Suprapubic skin (tissue), 4 donors: ENCODE measurements at regions not wholly inside any gene's neighbourhood (a gene's known extent, or its start where the extent isn't known, plus 50 kb on each side); places are given as distances from the start of the nearest gene placed in this dataset.

ENCODE experiments used
- DNase-seq, 2 donors: peaks; one replicate each; pipeline ENCODE4 v3.0.0-alpha.2; 2019; ENCODE audit warnings: low spot score in 2 of 2
- H3K27ac ChIP-seq: fragments of 200-600 bp; sonication (generic); one replicate; pipeline ENCODE4 v1.5.1; 2019
- H3K27me3 ChIP-seq: fragments of 200-600 bp; sonication (generic); one replicate; pipeline ENCODE4 v1.5.1; 2019
- H3K36me3 ChIP-seq: fragments of 200-600 bp; sonication (generic); one replicate; pipeline ENCODE4 v1.5.1; 2019
- H3K4me1 ChIP-seq: fragments of 200-600 bp; sonication (generic); one replicate; pipeline ENCODE4 v1.5.1; 2019
- H3K4me3 ChIP-seq: fragments of 200-600 bp; sonication (generic); one replicate; pipeline ENCODE4 v1.5.1; 2019; ENCODE audit warnings: mild to moderate bottlenecking
- H3K9me3 ChIP-seq: fragments of 200-600 bp; sonication (generic); one replicate; pipeline ENCODE4 v1.5.1; 2019
- EP300 ChIP-seq: sonication (generic); formaldehyde crosslinking; IDR thresholded peaks from one replicate; pipeline ENCODE4 v1.6.1; 2017; ENCODE audit warnings: antibody characterized with exemption
- POLR2A ChIP-seq, 2 donors: fragments of 450-650 bp; IDR thresholded peaks; one replicate each; pipeline ENCODE4 v1.6.1; 2017; ENCODE audit warnings: antibody characterized with exemption in 2 of 2, mild to moderate bottlenecking in 2 of 2, moderate library complexity in 2 of 2
- POLR2AphosphoS5 ChIP-seq, 3 donors: sonication (generic); formaldehyde crosslinking; IDR thresholded peaks; one replicate each; pipeline ENCODE4 v1.6.1; 2017; ENCODE audit warnings: antibody characterized with exemption in 3 of 3
- WGBS: methylation state at CpG from one replicate; pipeline ENCODE4 v1.1.5; 2018; 5-methylcytosine and 5-hydroxymethylcytosine counted together
- TF ChIP-seq, protein P1 (sequence below), 2 donors: fragments of 200-600 bp in 1 of 2; fragments of 450-650 bp in 1 of 2; sonication (generic) in 1 of 2; IDR thresholded peaks; one replicate each; pipeline ENCODE4 v1.5.1; 2016 to 2019; ENCODE audit warnings: antibody characterized with exemption in 2 of 2, mild to moderate bottlenecking in 1 of 2, moderate library complexity in 1 of 2

DNA sequence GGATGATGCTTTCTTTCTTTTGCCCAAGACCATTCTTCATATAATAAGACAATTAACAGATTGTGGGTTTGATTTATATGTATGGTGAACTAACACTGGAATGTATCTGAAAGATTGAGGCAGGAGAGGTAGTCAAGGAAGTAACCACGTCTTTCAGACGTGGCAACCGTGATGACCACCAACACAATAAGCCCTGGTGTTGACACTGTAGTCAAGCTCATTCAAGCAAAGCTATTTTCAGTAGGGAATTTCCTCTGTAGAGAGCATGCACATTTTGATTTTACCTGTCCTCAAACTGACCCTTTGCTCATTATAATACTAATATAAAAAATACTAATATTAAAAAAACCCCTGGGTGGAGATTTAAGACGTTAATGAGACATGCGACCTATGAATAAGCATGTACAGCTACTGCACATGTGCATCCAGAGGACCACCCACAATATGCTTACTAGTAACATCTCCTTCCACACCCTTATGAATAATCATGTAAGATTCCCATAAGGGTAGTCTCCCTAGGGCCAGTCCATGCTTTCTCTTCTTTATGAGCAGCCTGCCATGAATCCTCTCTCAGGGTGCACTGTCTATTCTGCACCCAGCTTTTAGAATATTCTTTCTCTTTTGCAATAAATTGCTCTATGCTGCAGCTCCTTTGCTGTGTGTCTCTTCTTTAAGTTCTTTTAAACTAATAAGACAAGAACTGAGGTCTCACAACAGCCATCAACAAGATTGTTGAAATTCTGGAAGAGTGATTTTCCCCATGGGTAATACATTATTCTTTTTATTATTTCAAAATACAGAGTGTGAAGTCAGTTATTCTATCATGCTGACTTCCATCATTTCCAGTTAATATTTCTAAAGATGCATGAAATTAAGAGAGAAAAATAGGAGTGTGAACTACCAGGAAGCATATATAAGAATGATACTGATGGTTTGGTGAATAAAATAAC, 151.3 kb upstream of the NPVF start:
- 65% methylated on average over 5 of the region's 5 CpGs for WGBS
- no peak for TF ChIP-seq EP300
- TF ChIP-seq POLR2A (IDR thresholded peaks at IDR 0.05) = no peak
- TF ChIP-seq POLR2AphosphoS5 (IDR thresholded peaks at IDR 0.05) = no peak
- TF ChIP-seq, protein P1, sequence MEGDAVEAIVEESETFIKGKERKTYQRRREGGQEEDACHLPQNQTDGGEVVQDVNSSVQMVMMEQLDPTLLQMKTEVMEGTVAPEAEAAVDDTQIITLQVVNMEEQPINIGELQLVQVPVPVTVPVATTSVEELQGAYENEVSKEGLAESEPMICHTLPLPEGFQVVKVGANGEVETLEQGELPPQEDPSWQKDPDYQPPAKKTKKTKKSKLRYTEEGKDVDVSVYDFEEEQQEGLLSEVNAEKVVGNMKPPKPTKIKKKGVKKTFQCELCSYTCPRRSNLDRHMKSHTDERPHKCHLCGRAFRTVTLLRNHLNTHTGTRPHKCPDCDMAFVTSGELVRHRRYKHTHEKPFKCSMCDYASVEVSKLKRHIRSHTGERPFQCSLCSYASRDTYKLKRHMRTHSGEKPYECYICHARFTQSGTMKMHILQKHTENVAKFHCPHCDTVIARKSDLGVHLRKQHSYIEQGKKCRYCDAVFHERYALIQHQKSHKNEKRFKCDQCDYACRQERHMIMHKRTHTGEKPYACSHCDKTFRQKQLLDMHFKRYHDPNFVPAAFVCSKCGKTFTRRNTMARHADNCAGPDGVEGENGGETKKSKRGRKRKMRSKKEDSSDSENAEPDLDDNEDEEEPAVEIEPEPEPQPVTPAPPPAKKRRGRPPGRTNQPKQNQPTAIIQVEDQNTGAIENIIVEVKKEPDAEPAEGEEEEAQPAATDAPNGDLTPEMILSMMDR (IDR thresholded peaks at IDR 0.05) = no peak

GRCh38 chr7:25381818-25382589, 153.7 kb upstream of the NPVF start:
- Histone ChIP-seq H3K27ac (no peak overlapping the region), H3K9me3 (no peaks in the 10 kb centered on the region), H3K4me3 (no peak overlapping the region), H3K4me1 (peaks cover 45% of the 10 kb centered on the region), H3K27me3 (no peaks in the 10 kb centered on the region), H3K36me3 (no peaks in the 10 kb centered on the region)
- DNase-seq = no peak
- WGBS = 53% methylated on average over 4 of the region's 4 CpGs
- TF ChIP-seq POLR2A (IDR thresholded peaks at IDR 0.05) (no peak), EP300 (no peak), POLR2AphosphoS5 (IDR thresholded peaks at IDR 0.05) (no peak)
- TF ChIP-seq, protein P1 (IDR thresholded peaks at IDR 0.05) = no peak

More for the DNA sequence above, 151.3 kb upstream of the NPVF start:
- no peak overlapping the region for H3K4me3 ChIP-seq
- peaks cover 25% of the 10 kb centered on the region for H3K4me1 ChIP-seq
- H3K36me3 ChIP-seq = no peaks in the 10 kb centered on the region
- DNase-seq = no peak
- H3K9me3 ChIP-seq = no peaks in the 10 kb centered on the region
- H3K27ac ChIP-seq = no peak overlapping the region
- no peaks in the 10 kb centered on the region for H3K27me3 ChIP-seq

DNA sequence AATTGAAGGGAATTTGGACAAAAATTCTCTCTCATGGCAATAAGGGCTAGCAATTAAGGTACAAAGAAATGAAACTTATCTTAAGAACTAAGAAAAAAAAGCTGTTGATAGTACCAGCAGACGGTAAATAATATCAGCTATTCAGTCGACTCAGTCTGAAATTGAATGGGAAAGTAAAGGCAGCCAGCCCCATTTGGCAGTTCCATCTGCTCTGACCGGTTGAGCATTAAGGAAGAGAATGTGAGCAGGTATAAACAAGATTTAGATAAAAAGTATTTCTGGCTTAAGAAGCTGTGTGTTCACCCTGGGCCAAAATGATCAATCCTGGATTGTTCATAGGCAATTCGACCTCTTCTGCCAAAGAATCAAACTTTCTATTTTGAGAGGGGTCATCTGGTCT, 154.6 kb upstream of the NPVF start:
- Histone ChIP-seq H3K36me3 (no peaks in the 10 kb centered on the region), H3K27ac (no peak overlapping the region), H3K4me1 (peaks cover 45% of the 10 kb centered on the region), H3K9me3 (no peaks in the 10 kb centered on the region), H3K4me3 (no peak overlapping the region), H3K27me3 (no peaks in the 10 kb centered on the region)
- no peak for TF ChIP-seq POLR2AphosphoS5 (IDR thresholded peaks at IDR 0.05)
- no peak for TF ChIP-seq POLR2A (IDR thresholded peaks at IDR 0.05)
- TF ChIP-seq, protein P1 (IDR thresholded peaks at IDR 0.05) = no peak
- no peak for TF ChIP-seq EP300
- WGBS = 56% methylated on average over 4 of the region's 4 CpGs
- no peak for DNase-seq

GRCh38 chr7:25383402-25383801, 155.1 kb upstream of the NPVF start:
- WGBS = 53% methylated on average over 2 of the region's 2 CpGs
- TF ChIP-seq, protein P1 (IDR thresholded peaks at IDR 0.05) = no peak
- TF ChIP-seq EP300 = no peak
- TF ChIP-seq POLR2A (IDR thresholded peaks at IDR 0.05) = no peak
- no peak for TF ChIP-seq POLR2AphosphoS5 (IDR thresholded peaks at IDR 0.05)
- no peak for DNase-seq
- no peaks in the 10 kb centered on the region for H3K9me3 ChIP-seq
- H3K36me3 ChIP-seq = no peaks in the 10 kb centered on the region
- H3K4me1 ChIP-seq = peaks cover 45% of the 10 kb centered on the region
- no peak overlapping the region for H3K4me3 ChIP-seq
- H3K27me3 ChIP-seq = no peaks in the 10 kb centered on the region
- H3K27ac ChIP-seq = no peak overlapping the region
